ENCODE measurements at regions not wholly inside any gene's neighbourhood (a gene's known extent, or its start where the extent isn't known, plus 50 kb on each side); places are given as distances from the start of the nearest gene placed in this dataset.
A peak's percentile ranks its signal among the peaks of the same experiment; 100 is the strongest.

DNA sequence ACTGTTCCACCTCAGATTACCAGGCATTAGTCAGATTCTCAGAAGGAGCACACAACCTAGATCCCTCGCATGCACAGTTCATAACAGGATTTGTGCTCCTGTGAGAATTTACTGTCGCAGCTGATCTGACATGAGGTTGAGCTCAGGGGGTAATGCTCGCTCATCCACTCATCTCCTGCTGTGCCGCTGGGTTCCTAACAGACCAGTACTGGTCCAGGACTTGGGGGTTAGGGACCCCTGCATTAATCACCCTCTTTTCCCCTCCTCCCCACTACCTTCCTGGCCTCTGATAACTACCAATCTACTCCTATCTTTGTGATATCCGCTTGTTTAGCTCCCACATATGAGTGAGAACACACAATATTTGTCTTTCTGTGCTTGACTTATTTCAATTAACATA lies 83.5 kb upstream of the FSHB start:
- Histone ChIP-seq H3K9me3 (ENCODE audit: control insufficient read depth, low read length) (no peaks in the 10 kb centered on the region), H3K4me1 (ENCODE audit: control insufficient read depth, insufficient read depth, low read length) (no peaks in the 10 kb centered on the region), H3K27me3 (ENCODE audit: control insufficient read depth, insufficient read depth, low read length, poor library complexity, severe bottlenecking) (no peaks in the 10 kb centered on the region), H3K27ac (ENCODE audit: low read depth, low read length) (no peak overlapping the region), H3K36me3 (ENCODE audit: control insufficient read depth, insufficient read depth, low read length) (no peaks in the 10 kb centered on the region), H3K9ac (ENCODE audit: extremely low read depth, low read length, poor library complexity, severe bottlenecking) (no peak overlapping the region), H3K4me3 (ENCODE audit: low read length) (no peak overlapping the region)
- DNase-seq: no peak
- no peaks in the 10 kb centered on the region for H3K9me3 Mint-ChIP-seq
- no peaks in the 10 kb centered on the region for H3K4me1 Mint-ChIP-seq
- TF ChIP-seq, protein P1, sequence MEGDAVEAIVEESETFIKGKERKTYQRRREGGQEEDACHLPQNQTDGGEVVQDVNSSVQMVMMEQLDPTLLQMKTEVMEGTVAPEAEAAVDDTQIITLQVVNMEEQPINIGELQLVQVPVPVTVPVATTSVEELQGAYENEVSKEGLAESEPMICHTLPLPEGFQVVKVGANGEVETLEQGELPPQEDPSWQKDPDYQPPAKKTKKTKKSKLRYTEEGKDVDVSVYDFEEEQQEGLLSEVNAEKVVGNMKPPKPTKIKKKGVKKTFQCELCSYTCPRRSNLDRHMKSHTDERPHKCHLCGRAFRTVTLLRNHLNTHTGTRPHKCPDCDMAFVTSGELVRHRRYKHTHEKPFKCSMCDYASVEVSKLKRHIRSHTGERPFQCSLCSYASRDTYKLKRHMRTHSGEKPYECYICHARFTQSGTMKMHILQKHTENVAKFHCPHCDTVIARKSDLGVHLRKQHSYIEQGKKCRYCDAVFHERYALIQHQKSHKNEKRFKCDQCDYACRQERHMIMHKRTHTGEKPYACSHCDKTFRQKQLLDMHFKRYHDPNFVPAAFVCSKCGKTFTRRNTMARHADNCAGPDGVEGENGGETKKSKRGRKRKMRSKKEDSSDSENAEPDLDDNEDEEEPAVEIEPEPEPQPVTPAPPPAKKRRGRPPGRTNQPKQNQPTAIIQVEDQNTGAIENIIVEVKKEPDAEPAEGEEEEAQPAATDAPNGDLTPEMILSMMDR (conservative IDR thresholded peaks at IDR 0.05): no peak
- peaks cover 10% of the 10 kb centered on the region for H3K27me3 Mint-ChIP-seq (ENCODE audit: insufficient read depth)
- H3K36me3 Mint-ChIP-seq (ENCODE audit: low read depth): no peaks in the 10 kb centered on the region
- H3K27ac Mint-ChIP-seq: no peak overlapping the region
- WGBS, 2 experiments (ENCODE audit: insufficient coverage in 1 of 2, insufficient read length in 1 of 2): 89 to 96% methylated on average over 5 of the region's 5 CpGs
- H3K4me3 Mint-ChIP-seq: no peak overlapping the region

- no peaks in the 10 kb centered on the region for H3K9me3 ChIP-seq (ENCODE audit: control insufficient read depth, low read length)
- no peaks in the 10 kb centered on the region for H3K27me3 ChIP-seq (ENCODE audit: control insufficient read depth, insufficient read depth, low read length, poor library complexity, severe bottlenecking)
- H3K4me3 Mint-ChIP-seq: no peak overlapping the region
- no peaks in the 10 kb centered on the region for H3K4me1 Mint-ChIP-seq
- no peaks in the 10 kb centered on the region for H3K4me1 ChIP-seq (ENCODE audit: control insufficient read depth, insufficient read depth, low read length)
- TF ChIP-seq, protein P1 (conservative IDR thresholded peaks at IDR 0.05): no peak
- H3K36me3 ChIP-seq (ENCODE audit: control insufficient read depth, insufficient read depth, low read length): no peaks in the 10 kb centered on the region
- H3K36me3 Mint-ChIP-seq (ENCODE audit: low read depth): no peaks in the 10 kb centered on the region
- no peak overlapping the region for H3K27ac Mint-ChIP-seq
- H3K9me3 Mint-ChIP-seq: no peaks in the 10 kb centered on the region
- no peak for DNase-seq
- WGBS, 2 experiments (ENCODE audit: insufficient coverage in 1 of 2, insufficient read length in 1 of 2): no CpG with 5 or more reads among the region's 1 CpG
- no peak overlapping the region for H3K4me3 ChIP-seq (ENCODE audit: low read length)
- H3K27ac ChIP-seq (ENCODE audit: low read depth, low read length): no peak overlapping the region
- H3K27me3 Mint-ChIP-seq (ENCODE audit: insufficient read depth): peaks cover 10% of the 10 kb centered on the region
- H3K9ac ChIP-seq (ENCODE audit: extremely low read depth, low read length, poor library complexity, severe bottlenecking): no peak overlapping the region
Measured at GRCh38 chr11:30149998-30150397, 80.8 kb upstream of the FSHB start.

GRCh38 chr11:30150425-30150824 lies 80.4 kb upstream of the FSHB start:
- DNase-seq: no peak
- H3K4me1 ChIP-seq (ENCODE audit: control insufficient read depth, insufficient read depth, low read length): no peaks in the 10 kb centered on the region
- Mint-ChIP-seq H3K9me3 (no peaks in the 10 kb centered on the region), H3K4me1 (no peaks in the 10 kb centered on the region), H3K27me3 (ENCODE audit: insufficient read depth) (peaks cover 10% of the 10 kb centered on the region), H3K27ac (peak overlapping the region; percentile 37), H3K36me3 (ENCODE audit: low read depth) (no peaks in the 10 kb centered on the region), H3K4me3 (no peak overlapping the region)
- H3K9me3 ChIP-seq (ENCODE audit: control insufficient read depth, low read length): no peaks in the 10 kb centered on the region
- no peak overlapping the region for H3K27ac ChIP-seq (ENCODE audit: low read depth, low read length)
- H3K9ac ChIP-seq (ENCODE audit: extremely low read depth, low read length, poor library complexity, severe bottlenecking): no peak overlapping the region
- H3K36me3 ChIP-seq (ENCODE audit: control insufficient read depth, insufficient read depth, low read length): no peaks in the 10 kb centered on the region
- TF ChIP-seq, protein P1 (conservative IDR thresholded peaks at IDR 0.05): no peak
- 77 to 83% methylated on average over 1 to 3 of the region's 3 CpGs for WGBS, 2 experiments (ENCODE audit: insufficient coverage in 1 of 2, insufficient read length in 1 of 2)
- H3K27me3 ChIP-seq (ENCODE audit: control insufficient read depth, insufficient read depth, low read length, poor library complexity, severe bottlenecking): no peaks in the 10 kb centered on the region
- no peak overlapping the region for H3K4me3 ChIP-seq (ENCODE audit: low read length)

Measured in endodermal cell (in vitro differentiated cells).